GM10266 (cell line): ENCODE measurements at regions not wholly inside any gene's neighbourhood (a gene's known extent, or its start where the extent isn't known, plus 50 kb on each side); places are given as distances from the start of the nearest gene placed in this dataset.
"Not testable (repeated sequence)": the region's sequence is repeated elsewhere in the genome, so short reads cannot be mapped to it uniquely, and the experiment has no call there.

ENCODE experiments used
- DNase-seq: peaks from one replicate; pipeline ENCODE4 v3.0.0; 2012; ENCODE audit errors: extremely low spot score
- CTCF ChIP-seq: IDR thresholded peaks from 2 replicates; pipeline ENCODE4 v1.5.1; 2012; ENCODE audit warnings: mild to moderate bottlenecking, low read depth; ENCODE audit not compliant: control insufficient read depth, insufficient read depth; ENCODE audit errors: missing control alignments

GRCh38 chr7:135872861-135873260 is 104.3 kb downstream of the MTPN start:
- DNase-seq = not testable (repeated sequence)

- no peak for DNase-seq
- no peak for TF ChIP-seq CTCF
These were observed 114.2 kb upstream of the FAM180A start for GRCh38 chr7:135862586-135863340.

GRCh38 chr7:135859538-135859937 is 110.9 kb upstream of the FAM180A start:
- no peak for DNase-seq
- no peak for TF ChIP-seq CTCF

- TF ChIP-seq CTCF = no peak
- no peak for DNase-seq
These were observed 110.2 kb upstream of the FAM180A start for GRCh38 chr7:135858851-135859250.

GRCh38 chr7:135858379-135858778 is 109.8 kb upstream of the FAM180A start:
- no peak for DNase-seq
- no peak for TF ChIP-seq CTCF

- no peak for TF ChIP-seq CTCF
These were observed 109.1 kb upstream of the FAM180A start for GRCh38 chr7:135857519-135858274.

GRCh38 chr7:135856356-135857144 is 107.9 kb upstream of the FAM180A start:
- no peak for DNase-seq
- no peak for TF ChIP-seq CTCF

More at GRCh38 chr7:135857519-135858274, 109.1 kb upstream of the FAM180A start:
- DNase-seq = no peak
